Lung (tissue), 11 donors: ENCODE measurements at regions not wholly inside any gene's neighbourhood (a gene's known extent, or its start where the extent isn't known, plus 50 kb on each side); places are given as distances from the start of the nearest gene placed in this dataset.

Source experiments
- ATAC-seq: fragments of 200-7000 bp; cut with Tn5 transposase; one replicate; pipeline ENCODE4 v1.9.1; 2020; ENCODE audit warnings: moderate number of reproducible peaks; ENCODE audit not compliant: insufficient read depth, low FRiP score
- DNase-seq, 3 donors: peaks; one replicate each; pipeline ENCODE4 v3.0.0-alpha.2; 2013 to 2017
- H3K27ac ChIP-seq, 2 donors: one replicate each; pipeline ENCODE4 v1.5.1; 2013; ENCODE audit warnings: mild to moderate bottlenecking in 2 of 2, moderate library complexity in 2 of 2, control low read depth in 1 of 2, inconsistent platforms in 1 of 2, low read depth in 1 of 2, low read length in 1 of 2
- H3K27me3 ChIP-seq, 3 donors: one replicate each; pipeline ENCODE4 v1.5.1; 2013; ENCODE audit warnings: low read length in 2 of 3; ENCODE audit not compliant: control insufficient read depth in 3 of 3, insufficient read depth in 3 of 3
- H3K36me3 ChIP-seq, 4 donors: one replicate each; pipeline ENCODE4 v1.5.1; 2013; ENCODE audit warnings: low read length in 4 of 4, mild to moderate bottlenecking in 1 of 4, moderate library complexity in 1 of 4; ENCODE audit not compliant: control insufficient read depth in 4 of 4, insufficient read depth in 4 of 4
- H3K4me1 ChIP-seq, 5 donors: one replicate each; pipeline ENCODE4 v1.5.1; 2013; ENCODE audit warnings: low read length in 5 of 5, mild to moderate bottlenecking in 2 of 5, moderate library complexity in 1 of 5; ENCODE audit not compliant: control insufficient read depth in 5 of 5, insufficient read depth in 5 of 5
- H3K4me3 ChIP-seq: one replicate; pipeline ENCODE4 v1.5.1; 2013; ENCODE audit warnings: mild to moderate bottlenecking, control low read depth, moderate library complexity
- H3K9ac ChIP-seq, 2 donors: one replicate each; pipeline ENCODE4 v1.5.1; 2013; ENCODE audit warnings: low read length in 2 of 2, control low read depth in 1 of 2; ENCODE audit not compliant: insufficient read depth in 1 of 2
- H3K9me3 ChIP-seq, 4 donors: one replicate each; pipeline ENCODE4 v1.5.1; 2013; ENCODE audit warnings: low read length in 3 of 4, mild to moderate bottlenecking in 1 of 4, moderate library complexity in 1 of 4; ENCODE audit not compliant: control insufficient read depth in 4 of 4, insufficient read depth in 3 of 4
- CTCF ChIP-seq: IDR thresholded peaks from 2 replicates; pipeline ENCODE4 v1.5.1; 2012; ENCODE audit warnings: mild to moderate bottlenecking; ENCODE audit errors: control extremely low read depth, extremely low read depth
- WGBS, 2 donors: extraction: QIAGEN DNeasy Blood & Tissue Kit; methylation state at CpG; one replicate each; pipeline ENCODE4 v1.1.7; 2013; 5-methylcytosine and 5-hydroxymethylcytosine counted together
- donor health status: control.
- donor health status: control.
- donor health status: Bipolar disorder and iron deficiency.
- donor health status: healthy.
- donor health status: DM: yes; HTN: yes; CAD: no.

- Histone ChIP-seq H3K9ac (no peak overlapping the region), H3K27me3 (no peaks in the 10 kb centered on the region), H3K27ac (no peak overlapping the region), H3K4me1 (peaks cover 0 to 8% (median 3%) of the 10 kb centered on the region in 5 donors), H3K36me3 (no peaks in the 10 kb centered on the region), H3K9me3 (no peaks in the 10 kb centered on the region), H3K4me3 (no peak overlapping the region)
- DNase-seq (no peak), ATAC-seq (no peak)
- WGBS, 2 donors: 94% methylated on average over 8 of the region's 8 CpGs
- TF ChIP-seq CTCF: no peak
Observed at GRCh38 chr20:23286346-23286745, 64.2 kb upstream of the NXT1 start.

- H3K4me3 ChIP-seq: no peak overlapping the region
- DNase-seq (no peak), ATAC-seq (no peak)
- no peak overlapping the region for H3K9ac ChIP-seq
- 81 to 87% methylated on average over 2 of the region's 2 CpGs for whole genome bisulfite sequencing, 2 donors
- peaks cover 0 to 8% (median 3%) of the 10 kb centered on the region in 5 donors for H3K4me1 ChIP-seq
- no peak overlapping the region for H3K27ac ChIP-seq
- TF ChIP-seq CTCF: no peak
- H3K9me3 ChIP-seq: no peaks in the 10 kb centered on the region
- H3K27me3 ChIP-seq: no peaks in the 10 kb centered on the region
- no peaks in the 10 kb centered on the region for H3K36me3 ChIP-seq
Observed at GRCh38 chr20:23285536-23285935, 65.1 kb upstream of the NXT1 start.

- H3K27me3 ChIP-seq: no peaks in the 10 kb centered on the region
- no peaks in the 10 kb centered on the region for H3K36me3 ChIP-seq
- ATAC-seq: no peak
- no peak for DNase-seq
- 93 to 96% methylated on average over 2 of the region's 2 CpGs for WGBS, 2 donors
- H3K27ac ChIP-seq: no peak overlapping the region
- no peak for TF ChIP-seq CTCF
- H3K4me1 ChIP-seq: peaks cover 0 to 3% (median 0%) of the 10 kb centered on the region in 5 donors
- no peak overlapping the region for H3K4me3 ChIP-seq
- H3K9ac ChIP-seq: no peak overlapping the region
- H3K9me3 ChIP-seq: no peaks in the 10 kb centered on the region
Observed at GRCh38 chr20:23284009-23284408, 66.6 kb upstream of the NXT1 start.
